HG03565 (cell line): ENCODE measurements at regions not wholly inside any gene's neighbourhood (a gene's known extent, or its start where the extent isn't known, plus 50 kb on each side); places are given as distances from the start of the nearest gene placed in this dataset.

Source experiments
- ATAC-seq: cut with Tn5 transposase; IDR thresholded peaks from one replicate; pipeline ENCODE4 v1.9.1; 2021; ENCODE audit warnings: mild to moderate bottlenecking, moderate library complexity; ENCODE audit not compliant: unreplicated experiment

GRCh38 chr6:74956559-74957428 is 249.1 kb downstream of the COL12A1 start:
- ATAC-seq, result no peak

GRCh38 chr6:74953708-74954107 is 252.1 kb downstream of the COL12A1 start:
- no peak for ATAC-seq

- no peak for ATAC-seq
Observed at GRCh38 chr6:74946961-74947360, 258.9 kb downstream of the COL12A1 start.

GRCh38 chr6:74942130-74942529 is 263.7 kb downstream of the COL12A1 start:
- ATAC-seq, result no peak

- no peak for ATAC-seq
Observed at GRCh38 chr6:74941424-74941823, 264.4 kb downstream of the COL12A1 start.

- ATAC-seq, result no peak
Observed at GRCh38 chr6:74939721-74940620, 265.9 kb downstream of the COL12A1 start.

- ATAC-seq, result peak; percentile 38
Observed at GRCh38 chr6:74939151-74939708, 266.6 kb downstream of the COL12A1 start.

GRCh38 chr6:74937936-74938335 is 267.9 kb downstream of the COL12A1 start:
- ATAC-seq, result no peak

- ATAC-seq, result no peak
Observed at GRCh38 chr6:74936886-74937285, 269.0 kb downstream of the COL12A1 start.

GRCh38 chr6:74932232-74932888 is 273.5 kb downstream of the COL12A1 start:
- no peak for ATAC-seq

GRCh38 chr6:74931558-74931957 is 274.3 kb downstream of the COL12A1 start:
- ATAC-seq, result no peak

- ATAC-seq, result no peak
Observed at GRCh38 chr6:74928203-74928602, 277.6 kb downstream of the COL12A1 start.

GRCh38 chr6:74927299-74927698 is 278.6 kb downstream of the COL12A1 start:
- no peak for ATAC-seq

- ATAC-seq, result peak; percentile 78
Observed at GRCh38 chr6:74925683-74926082, 280.2 kb downstream of the COL12A1 start.

GRCh38 chr6:74914888-74915287 is 291.0 kb downstream of the COL12A1 start:
- ATAC-seq, result no peak

- no peak for ATAC-seq
Observed at GRCh38 chr6:74912234-74912633, 293.6 kb downstream of the COL12A1 start.

- ATAC-seq, result no peak
Observed at GRCh38 chr6:74902846-74903245, 303.0 kb downstream of the COL12A1 start.

GRCh38 chr6:74902089-74902488 is 303.8 kb downstream of the COL12A1 start:
- ATAC-seq, result no peak

GRCh38 chr6:74901576-74901975 is 304.3 kb downstream of the COL12A1 start:
- ATAC-seq, result no peak

- ATAC-seq, result no peak
Observed at GRCh38 chr6:74899416-74899815, 306.4 kb downstream of the COL12A1 start.

- ATAC-seq, result no peak
Observed at GRCh38 chr6:74892091-74892490, 313.8 kb downstream of the COL12A1 start.
